Superior temporal gyrus (tissue), 1 donor: ENCODE measurements at regions not wholly inside any gene's neighbourhood (a gene's known extent, or its start where the extent isn't known, plus 50 kb on each side); places are given as distances from the start of the nearest gene placed in this dataset.

Experiments used
- DNase-seq: peaks from one replicate; pipeline ENCODE4 v3.0.0-alpha.2; 2016; ENCODE audit errors: extremely low spot score

GRCh38 chr18:22253676-22254075 is 84.3 kb downstream of the GATA6 start:
- no peak for DNase-seq

- no peak for DNase-seq
These were observed 83.8 kb downstream of the GATA6 start for GRCh38 chr18:22253156-22253555.
